ENCODE measurements at regions not wholly inside any gene's neighbourhood (a gene's known extent, or its start where the extent isn't known, plus 50 kb on each side); places are given as distances from the start of the nearest gene placed in this dataset.

GRCh38 chr6:137664183-137664582, 170.0 kb upstream of the OLIG3 start:
- H3K9ac ChIP-seq (ENCODE audit: low read length) = no peak overlapping the region
- H3K4me3 ChIP-seq (ENCODE audit: low read length) = no peak overlapping the region
- H3K4me1 ChIP-seq (ENCODE audit: low read length) = peaks cover 37% of the 10 kb centered on the region
- no peak overlapping the region for H3K27ac ChIP-seq (ENCODE audit: low read length)
- H4K20me1 ChIP-seq (ENCODE audit: insufficient read depth, low read length) = no peaks in the 10 kb centered on the region
- H3K9me2 ChIP-seq (replicated peaks; ENCODE audit: insufficient read depth, low read length) = no peaks in the 10 kb centered on the region
- no peaks in the 10 kb centered on the region for H3K79me2 ChIP-seq (ENCODE audit: low read length)
- TF ChIP-seq CTCF (IDR thresholded peaks at IDR 0.05; ENCODE audit: low read length) = no peak
- no peak for TF ChIP-seq EZH2 (optimal IDR thresholded peaks at IDR 0.05; ENCODE audit: low read depth, low read length)
- TF ChIP-seq EZH2phosphoT487 (IDR thresholded peaks at IDR 0.05; ENCODE audit: low read length) = no peak
- peaks cover 10% of the 10 kb centered on the region for H3F3A ChIP-seq (ENCODE audit: insufficient read depth, low read length)
- H3K4me2 ChIP-seq (ENCODE audit: low read depth, low read length) = no peak overlapping the region
- no peak for DNase-seq
- H3K36me3 ChIP-seq (replicated peaks; ENCODE audit: insufficient read depth, low read length) = no peaks in the 10 kb centered on the region
- H3K9me3 ChIP-seq (replicated peaks; ENCODE audit: insufficient read depth, low read length) = no peaks in the 10 kb centered on the region
- no peaks in the 10 kb centered on the region for H3K27me3 ChIP-seq (replicated peaks; ENCODE audit: insufficient read depth, low read length)
- H2AFZ ChIP-seq (ENCODE audit: low read length) = no peak overlapping the region

GRCh38 chr6:137665342-137665934, 171.2 kb upstream of the OLIG3 start:
- no peak for DNase-seq
- H3K9ac ChIP-seq (ENCODE audit: low read length) = no peak overlapping the region
- H2AFZ ChIP-seq (ENCODE audit: low read length) = no peak overlapping the region
- no peaks in the 10 kb centered on the region for H3K36me3 ChIP-seq (replicated peaks; ENCODE audit: insufficient read depth, low read length)
- H3K4me2 ChIP-seq (ENCODE audit: low read depth, low read length) = no peak overlapping the region
- no peak for TF ChIP-seq EZH2 (optimal IDR thresholded peaks at IDR 0.05; ENCODE audit: low read depth, low read length)
- no peak for TF ChIP-seq CTCF (IDR thresholded peaks at IDR 0.05; ENCODE audit: low read length)
- no peak for TF ChIP-seq EZH2phosphoT487 (IDR thresholded peaks at IDR 0.05; ENCODE audit: low read length)
- no peaks in the 10 kb centered on the region for H3K27me3 ChIP-seq (replicated peaks; ENCODE audit: insufficient read depth, low read length)
- no peaks in the 10 kb centered on the region for H3K9me2 ChIP-seq (replicated peaks; ENCODE audit: insufficient read depth, low read length)
- no peaks in the 10 kb centered on the region for H4K20me1 ChIP-seq (ENCODE audit: insufficient read depth, low read length)
- no peak overlapping the region for H3K27ac ChIP-seq (ENCODE audit: low read length)
- H3K79me2 ChIP-seq (ENCODE audit: low read length) = no peaks in the 10 kb centered on the region
- H3K4me1 ChIP-seq (ENCODE audit: low read length) = peaks cover 25% of the 10 kb centered on the region
- no peak overlapping the region for H3K4me3 ChIP-seq (ENCODE audit: low read length)
- peaks cover 9% of the 10 kb centered on the region for H3F3A ChIP-seq (ENCODE audit: insufficient read depth, low read length)
- H3K9me3 ChIP-seq (replicated peaks; ENCODE audit: insufficient read depth, low read length) = no peaks in the 10 kb centered on the region

- Histone ChIP-seq H3K4me2 (ENCODE audit: low read depth, low read length) (peak overlapping the region; percentile 36), H2AFZ (ENCODE audit: low read length) (no peak overlapping the region), H3K27ac (ENCODE audit: low read length) (no peak overlapping the region), H3K27me3 (replicated peaks; ENCODE audit: insufficient read depth, low read length) (no peaks in the 10 kb centered on the region), H3K9me2 (replicated peaks; ENCODE audit: insufficient read depth, low read length) (no peaks in the 10 kb centered on the region), H3K4me3 (ENCODE audit: low read length) (peak overlapping the region; percentile 11; the same call in 1 of the 2 replicates), H3K4me1 (ENCODE audit: low read length) (peaks cover 17% of the 10 kb centered on the region), H3K9ac (ENCODE audit: low read length) (no peak overlapping the region), H3F3A (ENCODE audit: insufficient read depth, low read length) (peaks cover 3% of the 10 kb centered on the region; the same call in 1 of the 2 replicates), H3K79me2 (ENCODE audit: low read length) (no peaks in the 10 kb centered on the region), H4K20me1 (ENCODE audit: insufficient read depth, low read length) (no peaks in the 10 kb centered on the region), H3K9me3 (replicated peaks; ENCODE audit: insufficient read depth, low read length) (no peaks in the 10 kb centered on the region), H3K36me3 (replicated peaks; ENCODE audit: insufficient read depth, low read length) (no peaks in the 10 kb centered on the region)
- peak; percentile 36 for DNase-seq
- TF ChIP-seq EZH2 (optimal IDR thresholded peaks at IDR 0.05; ENCODE audit: low read depth, low read length) (no peak), CTCF (IDR thresholded peaks at IDR 0.05; ENCODE audit: low read length) (no peak), EZH2phosphoT487 (IDR thresholded peaks at IDR 0.05; ENCODE audit: low read length) (no peak)
Measured at GRCh38 chr6:137666202-137666774, 172.1 kb upstream of the OLIG3 start.
